ENCODE measurements at regions not wholly inside any gene's neighbourhood (a gene's known extent, or its start where the extent isn't known, plus 50 kb on each side); places are given as distances from the start of the nearest gene placed in this dataset.
"Not testable (repeated sequence)": the region's sequence is repeated elsewhere in the genome, so short reads cannot be mapped to it uniquely, and the experiment has no call there.

GRCh38 chr3:105982207-105982606 lies 113.4 kb upstream of the CBLB start:
- no peak for FAIRE-seq

GRCh38 chr3:105984837-105985236 lies 116.0 kb upstream of the CBLB start:
- no peak for FAIRE-seq

GRCh38 chr3:105986343-105986742 lies 117.5 kb upstream of the CBLB start:
- FAIRE-seq, result not testable (repeated sequence)

- FAIRE-seq, result no peak
These were observed 119.0 kb upstream of the CBLB start for GRCh38 chr3:105987809-105988208.

- no peak for FAIRE-seq
These were observed 119.9 kb upstream of the CBLB start for GRCh38 chr3:105988540-105989212.

GRCh38 chr3:105996781-105997180 lies 128.0 kb upstream of the CBLB start:
- no peak for FAIRE-seq

- FAIRE-seq, result no peak
These were observed 128.6 kb upstream of the CBLB start for GRCh38 chr3:105997466-105997799.

GRCh38 chr3:105997800-105998526 lies 129.2 kb upstream of the CBLB start:
- FAIRE-seq, result no peak

- FAIRE-seq, result no peak
These were observed 131.0 kb upstream of the CBLB start for GRCh38 chr3:105999856-106000255.

GRCh38 chr3:106001923-106002322 lies 133.1 kb upstream of the CBLB start:
- FAIRE-seq, result no peak

- no peak for FAIRE-seq
These were observed 135.4 kb upstream of the CBLB start for GRCh38 chr3:106004137-106004681.

- FAIRE-seq, result no peak
These were observed 136.0 kb upstream of the CBLB start for GRCh38 chr3:106004826-106005225.

- FAIRE-seq, result no peak
These were observed 137.2 kb upstream of the CBLB start for GRCh38 chr3:106006001-106006400.

GRCh38 chr3:106006571-106006970 lies 137.8 kb upstream of the CBLB start:
- FAIRE-seq, result no peak

- no peak for FAIRE-seq
These were observed 138.7 kb upstream of the CBLB start for GRCh38 chr3:106007512-106007911.

- no peak for FAIRE-seq
These were observed 140.0 kb upstream of the CBLB start for GRCh38 chr3:106008766-106009165.

GRCh38 chr3:106010829-106011228 lies 142.0 kb upstream of the CBLB start:
- FAIRE-seq, result no peak

GRCh38 chr3:106013971-106014370 lies 145.2 kb upstream of the CBLB start:
- FAIRE-seq, result no peak

GRCh38 chr3:106014518-106014917 lies 145.7 kb upstream of the CBLB start:
- FAIRE-seq, result no peak

GRCh38 chr3:106014971-106015370 lies 146.2 kb upstream of the CBLB start:
- no peak for FAIRE-seq

GRCh38 chr3:106018102-106018501 lies 149.3 kb upstream of the CBLB start:
- FAIRE-seq, result no peak

GRCh38 chr3:106018929-106019550 lies 150.2 kb upstream of the CBLB start:
- FAIRE-seq, result no peak

GRCh38 chr3:106022913-106023312 lies 154.1 kb upstream of the CBLB start:
- FAIRE-seq, result no peak

- FAIRE-seq, result no peak
These were observed 156.4 kb upstream of the CBLB start for GRCh38 chr3:106025151-106025722.

All from colon (tissue), 2 donors.